NCI-H1436 treated with DMSO at 0.1 percent for 48 hours (cell line): ENCODE measurements at regions not wholly inside any gene's neighbourhood (a gene's known extent, or its start where the extent isn't known, plus 50 kb on each side); places are given as distances from the start of the nearest gene placed in this dataset.
A peak's percentile ranks its signal among the peaks of the same experiment; 100 is the strongest.

Experiments
- DNase-seq: peaks from one replicate; lab custom pipeline; 2025; lab: John Stamatoyannopoulos, UW

DNA sequence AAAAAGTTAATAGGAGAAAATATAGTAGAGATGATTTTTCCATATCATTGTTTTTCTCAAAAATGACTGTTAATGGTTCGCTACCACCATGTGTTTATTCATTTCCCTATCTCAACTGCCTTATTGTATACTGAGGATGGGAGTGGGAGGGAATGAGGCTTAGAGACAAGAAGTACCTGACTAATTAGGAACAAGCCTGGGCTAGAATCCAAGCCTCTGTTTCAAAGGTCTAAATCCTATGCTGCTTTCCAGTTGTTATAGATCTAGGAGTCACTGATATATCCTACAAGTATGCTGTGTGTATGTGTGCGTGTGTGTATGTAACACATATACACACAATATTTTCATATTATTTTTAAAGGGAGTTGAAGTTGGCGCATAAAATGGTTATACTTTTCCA is 465.9 kb downstream of the EPHA4 start:
- DNase-seq: no peak

DNA sequence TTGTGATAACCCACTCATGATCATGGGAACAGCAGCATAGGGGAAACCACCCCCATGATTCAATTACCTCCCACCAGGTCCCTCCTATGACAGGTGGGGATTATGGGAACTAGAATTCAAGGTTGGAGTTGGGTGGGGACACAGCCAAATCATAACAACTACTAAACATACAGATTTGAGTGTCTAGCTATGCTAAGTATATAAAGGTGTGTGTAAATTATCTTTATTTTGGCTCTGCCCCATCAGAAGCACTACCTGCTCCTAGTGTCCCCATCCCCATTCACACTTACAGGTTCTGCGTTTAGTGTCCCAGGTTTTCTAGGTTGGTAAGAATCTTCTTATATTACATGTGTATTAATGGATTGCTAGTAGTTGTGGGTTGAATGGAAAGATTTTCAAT is 464.7 kb downstream of the EPHA4 start:
- DNase-seq: no peak

DNA sequence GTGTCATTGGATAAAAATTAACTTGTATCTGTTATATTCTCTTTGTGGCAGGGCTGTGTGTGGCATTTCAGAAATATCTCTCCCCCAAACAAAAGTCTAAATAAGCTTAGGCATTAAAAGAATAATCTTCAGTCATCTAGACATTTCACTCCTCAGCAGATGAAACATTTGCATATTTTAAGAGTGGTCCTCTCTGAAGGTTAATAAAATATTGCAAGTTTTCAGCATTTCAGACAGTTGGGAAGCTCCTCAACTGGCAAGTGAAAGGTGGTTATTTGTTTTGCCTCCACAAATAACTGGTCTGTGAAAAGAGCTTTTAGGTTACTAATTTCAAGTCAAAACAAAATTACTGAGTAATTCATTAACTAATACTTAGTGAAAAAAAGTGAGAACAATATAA is 462.6 kb downstream of the EPHA4 start:
- DNase-seq: no peak

DNA sequence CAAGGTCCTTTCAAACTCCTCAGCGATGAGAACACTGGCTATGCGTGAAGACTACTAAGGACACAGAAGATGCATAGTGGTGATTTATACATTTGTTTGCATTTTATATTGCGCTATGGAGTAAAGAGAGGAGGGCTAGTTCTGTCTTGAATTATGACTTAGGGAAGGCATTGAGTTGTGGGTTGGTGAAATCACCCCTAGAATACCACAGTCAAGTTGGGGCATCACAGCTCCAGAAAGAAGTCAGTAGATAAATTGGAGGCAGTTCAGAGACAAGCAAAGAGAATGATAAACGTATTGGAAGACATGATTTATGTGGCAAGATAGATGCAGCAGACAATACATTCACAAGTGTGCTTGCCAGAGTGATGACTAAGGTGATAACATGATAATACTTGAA is 460.4 kb downstream of the EPHA4 start:
- no peak for DNase-seq

DNA sequence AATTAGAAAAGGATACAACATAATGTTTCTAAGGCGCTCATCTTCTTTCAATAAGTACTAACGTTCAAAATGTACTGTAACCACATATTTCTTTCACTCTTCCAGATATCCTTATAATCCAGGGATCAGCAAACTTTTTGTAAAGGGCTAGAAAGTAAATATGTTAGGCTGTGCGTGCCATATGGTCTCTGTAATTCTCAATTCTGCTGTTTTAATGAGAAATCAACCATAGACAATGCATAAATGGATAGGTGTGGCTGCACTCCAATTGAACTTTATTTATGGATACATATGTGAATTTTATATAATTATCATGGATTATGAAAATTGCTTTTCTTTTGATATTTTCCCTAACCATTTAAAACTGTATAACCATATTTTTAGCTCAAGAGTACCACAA is 459.4 kb downstream of the EPHA4 start:
- DNase-seq: no peak

DNA sequence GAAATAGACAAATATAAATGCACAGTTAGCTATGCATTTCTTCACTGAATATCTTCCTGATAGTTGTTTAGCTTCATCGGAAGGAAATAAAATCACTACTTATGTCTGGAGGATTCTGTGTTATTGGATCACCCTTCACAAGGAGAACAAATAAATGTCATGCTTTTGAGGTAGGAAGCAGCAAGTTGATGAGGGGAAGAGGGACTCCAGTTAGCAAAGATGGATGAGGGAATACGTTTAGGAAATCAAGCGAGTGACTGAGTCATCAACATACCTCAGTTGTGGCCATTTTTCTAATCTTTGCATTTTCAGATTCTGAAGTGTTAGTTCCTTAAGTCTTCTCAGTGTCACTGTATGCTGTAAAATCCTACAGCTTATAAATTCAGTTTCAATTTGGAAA is 456.2 kb downstream of the EPHA4 start:
- no peak for DNase-seq

DNA sequence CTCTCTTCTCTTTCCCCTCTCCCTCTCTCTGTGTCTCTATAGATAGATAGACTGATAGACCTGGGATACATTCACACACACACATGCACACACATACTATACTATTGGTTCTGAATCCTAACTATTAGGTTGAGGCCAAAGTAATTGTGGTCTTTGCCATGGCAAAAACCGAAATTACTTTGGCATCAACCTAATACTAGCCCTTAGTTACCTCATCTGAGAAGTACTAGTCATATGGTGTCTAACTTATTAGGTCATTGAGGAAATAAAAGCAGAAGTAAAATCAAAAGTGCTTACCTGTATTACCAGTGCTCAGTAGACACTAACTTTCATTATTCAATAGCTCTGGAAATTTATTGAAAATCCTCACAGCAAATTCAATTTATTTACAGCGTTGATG is 451.5 kb downstream of the EPHA4 start:
- DNase-seq: no peak

DNA sequence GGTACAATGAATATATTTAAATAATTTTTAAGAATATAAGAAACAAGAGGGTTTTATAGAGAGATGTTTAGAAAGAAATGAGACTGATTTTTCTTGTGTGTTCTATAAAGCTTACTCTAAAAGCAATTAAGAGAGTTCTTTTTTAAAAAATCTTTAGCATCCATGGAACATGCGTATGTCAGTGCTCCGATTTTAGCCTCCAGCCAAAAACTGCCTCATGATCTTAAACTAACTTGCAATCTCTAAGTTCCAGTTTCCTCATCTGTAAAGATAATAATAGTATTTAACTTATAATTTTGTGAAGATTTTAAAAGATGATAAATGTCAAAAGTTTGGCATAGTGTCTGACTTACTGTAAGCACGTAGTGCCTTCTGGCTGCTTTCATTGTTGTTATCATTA is 448.7 kb downstream of the EPHA4 start:
- DNase-seq: no peak

DNA sequence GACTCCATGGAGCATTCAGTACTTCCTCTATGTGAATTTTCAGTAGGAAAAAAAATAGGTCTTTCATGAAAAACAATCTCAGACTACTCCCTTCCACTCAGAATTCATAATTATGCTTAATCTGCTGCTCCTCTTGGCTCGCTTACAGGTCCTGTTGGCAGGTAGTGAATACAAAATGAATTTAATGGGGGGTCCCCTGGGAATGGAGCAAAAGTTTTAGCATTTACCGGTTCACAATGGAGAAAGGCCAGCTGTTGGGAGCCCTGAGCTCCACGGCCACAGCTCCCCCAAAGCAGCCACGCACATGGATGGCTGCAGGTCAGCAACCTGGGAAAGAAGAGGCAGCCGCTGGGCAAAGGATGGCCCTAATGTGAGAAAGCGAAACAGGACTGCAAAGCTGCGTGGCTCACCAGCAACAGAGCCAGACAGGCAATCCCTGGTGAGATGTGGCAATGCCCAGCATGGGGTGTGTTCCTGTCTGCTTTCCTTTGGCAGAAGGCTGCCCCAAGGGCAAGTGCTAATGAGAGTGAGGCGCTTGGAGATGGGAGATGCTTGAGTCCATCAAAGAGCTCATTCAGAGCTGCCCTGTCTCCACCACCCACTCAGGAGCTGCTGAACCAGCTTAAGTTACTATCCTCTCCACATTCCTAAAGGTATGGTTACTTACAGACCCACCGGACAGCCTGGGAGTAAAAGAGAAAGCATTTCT is 447.4 kb downstream of the EPHA4 start:
- DNase-seq: peak; percentile 69

DNA sequence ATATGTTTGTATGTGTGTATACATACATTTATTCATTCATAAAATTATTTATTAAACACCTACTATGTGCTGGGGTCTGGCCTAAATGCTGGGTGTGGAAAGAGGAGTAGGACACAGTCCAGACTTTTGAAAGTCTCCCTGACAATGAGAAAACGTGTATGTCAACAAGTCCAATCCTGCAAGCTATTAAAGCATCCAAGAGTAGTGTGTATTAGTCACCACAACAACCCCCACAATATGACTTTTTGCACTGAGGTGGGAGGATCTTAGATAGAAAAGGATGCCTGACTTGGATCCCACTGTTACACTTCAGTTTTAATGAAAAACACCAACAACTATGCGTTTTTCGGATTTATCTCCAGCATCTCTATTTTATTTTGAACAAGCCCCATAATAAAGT is 446.4 kb downstream of the EPHA4 start:
- DNase-seq: no peak

DNA sequence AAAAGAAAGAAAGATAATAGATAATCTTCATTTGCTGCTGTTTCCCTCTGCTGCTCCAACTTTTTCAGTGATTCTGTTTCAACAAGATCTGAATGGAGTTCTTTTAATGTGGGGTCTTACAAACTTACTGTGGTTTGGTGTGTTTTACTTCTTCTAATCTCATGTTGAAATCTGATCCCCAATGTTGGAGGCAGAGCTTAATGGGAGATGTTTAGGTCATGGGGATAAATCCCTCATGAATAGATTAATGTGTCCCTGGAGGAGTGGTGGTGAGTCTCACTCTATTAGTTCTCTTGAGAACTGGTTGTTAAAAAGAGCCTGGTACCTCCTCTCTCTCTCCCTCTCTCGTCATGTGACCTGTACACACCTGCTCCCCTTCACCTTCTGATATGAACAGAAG is 442.4 kb downstream of the EPHA4 start:
- DNase-seq: peak; percentile 24

DNA sequence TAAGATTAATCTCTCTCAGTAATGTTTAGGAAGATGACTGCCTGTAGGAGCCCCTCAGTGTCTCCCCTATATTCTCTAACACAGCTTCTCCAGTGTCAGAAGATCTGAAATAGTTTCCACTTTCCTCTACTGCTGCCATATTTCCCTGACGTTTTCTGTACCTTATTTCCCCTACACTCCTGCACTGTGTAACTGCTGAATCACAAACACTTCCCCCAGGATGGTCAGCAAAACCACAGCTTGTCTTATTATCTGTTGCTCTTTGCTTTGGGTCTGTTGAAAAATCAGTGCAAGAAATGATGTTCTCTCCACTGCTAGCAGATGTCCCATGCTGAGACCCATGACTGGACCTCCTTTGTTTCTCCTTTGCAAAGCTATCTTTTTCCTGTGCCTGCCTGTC is 441.7 kb downstream of the EPHA4 start:
- DNase-seq: no peak

DNA sequence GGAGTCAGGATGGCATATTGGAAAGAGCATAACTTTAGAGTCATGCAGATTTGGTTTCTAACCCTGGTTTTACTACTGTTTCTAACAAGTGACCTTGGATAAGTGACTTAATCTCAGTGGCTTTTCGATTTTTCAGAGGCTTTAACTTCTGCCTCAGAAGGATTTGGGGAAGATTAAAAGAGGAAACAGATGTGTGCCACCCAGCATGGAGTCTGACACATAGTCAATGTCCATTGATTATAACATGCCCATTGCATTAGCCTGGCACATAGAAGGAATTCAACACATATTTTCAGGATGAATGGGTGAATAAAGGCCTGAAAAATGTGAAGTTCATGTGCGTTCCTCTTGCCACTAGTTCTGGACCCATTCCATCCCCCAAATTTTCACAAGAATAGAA is 438.2 kb downstream of the EPHA4 start:
- DNase-seq: no peak

DNA sequence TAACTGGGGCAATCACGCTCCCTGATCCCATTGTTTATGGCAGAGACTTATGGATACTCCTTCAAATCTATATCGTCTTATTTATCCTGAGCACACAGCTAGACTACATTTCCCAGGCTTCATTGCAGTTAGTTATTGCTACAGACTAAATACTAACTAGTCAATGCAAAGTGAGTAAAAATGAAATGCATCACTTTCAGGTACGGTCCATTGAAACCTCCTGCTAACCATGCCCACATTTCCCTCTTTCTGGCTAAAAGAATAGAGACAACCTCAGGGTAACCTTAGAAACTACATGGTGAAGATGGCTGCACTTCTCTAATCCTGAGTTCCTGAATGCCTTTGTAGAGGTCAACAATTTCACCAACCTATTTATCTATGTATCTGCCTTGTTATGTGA is 437.4 kb downstream of the EPHA4 start:
- DNase-seq: no peak

DNA sequence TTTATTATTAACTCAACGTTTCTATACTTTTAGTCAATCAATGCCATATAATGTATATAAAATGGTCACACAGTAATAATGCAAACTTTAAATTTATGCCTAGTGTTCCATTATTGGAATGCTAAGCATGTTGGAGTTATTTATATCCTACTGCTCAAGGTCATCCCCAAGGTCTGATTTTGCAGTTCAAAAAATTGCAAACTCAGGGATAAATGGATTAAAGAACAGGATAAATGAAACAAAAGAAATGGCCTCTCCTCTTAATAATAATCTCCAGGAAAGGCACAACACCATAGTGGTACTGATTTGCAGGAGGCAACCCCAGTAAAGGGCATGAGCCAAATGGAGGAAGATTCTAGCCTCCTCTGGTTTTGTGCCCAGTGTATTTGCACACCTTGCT is 436.4 kb downstream of the EPHA4 start:
- DNase-seq: no peak

DNA sequence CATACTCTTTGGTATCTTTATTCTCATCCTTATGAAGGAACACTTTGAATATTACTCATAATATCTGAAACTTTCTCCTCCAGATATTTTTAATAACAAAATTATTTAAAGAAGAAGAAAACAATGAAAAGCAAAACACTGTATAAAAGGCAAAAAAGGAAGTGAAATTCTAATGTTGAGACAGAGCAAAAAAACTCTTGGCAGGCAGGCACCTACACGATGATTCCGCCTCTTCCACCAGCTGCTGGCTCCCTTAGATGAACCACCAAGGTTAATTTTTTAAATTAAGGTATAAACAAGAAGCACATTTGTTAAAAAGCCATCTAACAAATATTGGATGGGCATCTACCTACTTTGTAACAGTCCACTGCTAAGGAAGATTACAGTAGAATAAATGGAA is 434.7 kb downstream of the EPHA4 start:
- no peak for DNase-seq

DNA sequence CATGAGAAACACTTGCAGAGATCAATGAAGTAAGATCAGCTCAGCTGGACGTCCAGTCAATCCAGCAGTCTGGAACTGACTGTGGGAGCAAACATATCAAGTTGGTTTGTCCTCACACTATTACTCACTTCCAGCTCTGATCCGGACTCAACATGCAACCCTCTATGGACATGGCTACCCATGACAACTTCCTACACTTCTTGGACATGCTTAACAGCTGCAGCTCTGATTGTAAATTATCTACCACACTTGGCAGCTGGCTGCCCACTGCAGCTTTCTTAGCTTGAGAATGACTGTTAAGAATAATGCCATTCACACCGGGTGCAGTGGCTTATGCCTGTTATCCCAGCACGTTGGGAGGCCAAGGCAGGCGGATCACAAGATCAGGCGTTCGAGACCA is 429.8 kb downstream of the EPHA4 start:
- no peak for DNase-seq

DNA sequence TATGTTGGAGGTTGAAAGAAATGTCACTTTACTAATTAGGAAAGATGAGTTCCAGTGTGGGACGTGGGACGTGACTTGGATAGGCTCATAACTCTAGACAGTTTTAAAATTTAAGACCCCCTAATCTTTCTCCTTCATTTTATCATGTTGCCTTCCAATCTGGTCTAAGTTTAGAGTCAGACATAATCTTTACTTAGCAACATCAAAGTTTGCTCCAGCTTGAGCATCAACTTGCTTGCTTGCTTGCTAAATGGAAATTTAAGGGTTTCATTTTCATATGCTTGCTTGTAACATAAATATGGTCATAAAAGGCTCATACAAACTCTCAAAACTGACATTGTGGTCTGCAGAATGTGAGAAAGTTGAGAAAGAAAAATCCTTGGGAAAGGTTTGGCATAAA is 428.9 kb downstream of the EPHA4 start:
- no peak for DNase-seq

DNA sequence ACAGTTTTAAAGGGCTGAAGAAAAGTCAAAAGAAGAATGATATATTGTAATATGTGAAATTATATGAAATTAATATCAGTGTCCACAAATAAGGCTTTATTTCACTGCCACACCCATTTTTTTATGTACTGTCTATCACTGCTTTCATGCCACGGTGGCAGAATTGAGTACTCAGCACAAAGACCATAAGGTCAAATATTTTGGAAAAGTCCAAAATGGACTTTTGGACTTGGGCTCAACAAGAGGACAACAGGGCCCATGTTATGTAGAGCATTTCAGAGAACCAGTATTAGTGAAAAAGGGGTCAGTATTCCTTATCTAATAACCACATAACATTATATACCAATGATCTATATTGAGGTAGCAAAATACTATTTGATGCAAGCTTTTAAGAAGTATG is 427.2 kb downstream of the EPHA4 start:
- DNase-seq: no peak

DNA sequence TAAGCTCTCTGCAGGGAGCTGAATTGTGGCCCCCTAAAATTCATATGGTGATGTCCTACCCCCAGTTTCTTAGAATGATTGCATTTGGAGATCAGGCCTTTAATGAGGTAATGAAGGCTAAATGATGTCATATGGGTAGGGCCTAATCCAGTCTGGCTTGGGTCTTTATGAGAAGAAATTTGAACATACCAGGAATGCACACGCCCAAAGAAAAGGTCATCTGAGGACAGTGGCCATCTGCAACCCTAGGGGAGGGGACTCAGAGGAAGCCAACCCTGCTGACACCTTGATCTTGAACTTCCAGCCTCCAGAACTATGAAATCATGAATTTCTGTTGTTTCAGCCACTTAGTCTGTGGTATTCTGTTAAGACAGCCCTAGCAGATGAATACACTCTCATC is 426.7 kb downstream of the EPHA4 start:
- no peak for DNase-seq

DNA sequence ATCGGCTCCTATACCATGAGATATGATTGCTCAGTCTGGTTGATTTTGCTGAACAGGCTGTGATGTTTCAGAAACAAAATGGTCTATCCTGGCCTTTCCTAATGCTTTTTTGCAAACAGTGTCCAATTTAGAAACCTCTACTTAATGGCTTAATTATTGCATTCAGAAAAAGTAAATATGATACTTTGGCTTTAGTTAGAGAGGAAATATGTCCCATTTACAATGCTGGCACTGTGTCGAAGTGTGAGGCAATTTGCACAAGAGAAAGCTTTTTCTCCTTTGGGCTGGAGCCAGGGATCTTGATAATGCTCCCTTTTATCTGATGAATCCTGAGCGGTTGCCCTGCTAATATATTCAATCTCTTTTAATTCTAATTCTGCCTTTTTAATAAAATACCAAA is 418.9 kb downstream of the EPHA4 start:
- DNase-seq: peak; percentile 78

DNA sequence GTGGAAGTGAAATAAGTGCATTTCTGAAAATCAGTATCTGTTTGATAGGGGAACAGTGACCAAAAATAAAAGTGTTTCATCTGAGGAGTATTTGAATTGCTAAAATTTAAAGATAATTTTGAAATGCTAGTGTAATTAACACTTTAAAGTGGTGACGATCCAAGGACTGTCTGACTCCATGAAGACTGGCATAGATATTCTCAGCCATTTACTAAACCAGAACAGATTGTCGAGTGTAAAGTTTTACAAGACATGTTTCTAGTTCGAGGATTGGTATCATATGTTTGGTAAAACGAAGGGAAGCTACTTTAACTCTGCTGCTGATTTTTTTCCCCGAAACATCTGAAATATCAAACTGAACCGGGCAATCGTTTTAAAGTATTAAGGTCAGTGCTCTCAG is 417.9 kb downstream of the EPHA4 start:
- no peak for DNase-seq

DNA sequence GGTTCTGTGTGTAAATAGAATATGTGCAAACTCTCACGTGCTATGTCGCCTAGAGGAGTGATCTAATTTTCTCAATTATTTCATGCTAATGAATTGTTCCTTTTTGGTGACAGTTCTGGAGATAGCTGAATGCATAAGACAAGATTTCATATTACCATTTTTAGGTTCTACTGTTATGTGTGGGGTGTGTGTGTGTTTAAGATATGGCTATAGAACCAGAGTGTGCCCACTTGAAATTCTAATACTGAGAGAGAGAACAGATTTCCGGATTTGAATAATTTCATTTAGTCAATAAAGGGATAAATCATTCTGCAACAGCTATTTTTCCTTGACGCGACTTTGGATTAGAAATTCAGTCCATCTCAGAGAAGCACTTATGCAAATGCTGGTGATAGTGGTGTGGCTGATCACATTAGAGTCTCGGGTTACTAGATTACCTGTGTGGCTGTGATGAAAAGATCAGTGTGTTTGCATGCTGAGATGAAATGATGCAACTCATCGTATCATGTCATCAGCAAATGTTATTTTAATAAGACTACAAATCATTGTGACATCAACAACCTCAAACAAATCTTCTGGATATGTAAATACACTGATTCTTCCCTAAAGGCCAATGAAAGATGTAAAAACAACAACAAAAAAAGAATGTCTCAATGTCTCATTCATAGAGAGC is 415.9 kb downstream of the EPHA4 start:
- DNase-seq: peak; percentile 84

DNA sequence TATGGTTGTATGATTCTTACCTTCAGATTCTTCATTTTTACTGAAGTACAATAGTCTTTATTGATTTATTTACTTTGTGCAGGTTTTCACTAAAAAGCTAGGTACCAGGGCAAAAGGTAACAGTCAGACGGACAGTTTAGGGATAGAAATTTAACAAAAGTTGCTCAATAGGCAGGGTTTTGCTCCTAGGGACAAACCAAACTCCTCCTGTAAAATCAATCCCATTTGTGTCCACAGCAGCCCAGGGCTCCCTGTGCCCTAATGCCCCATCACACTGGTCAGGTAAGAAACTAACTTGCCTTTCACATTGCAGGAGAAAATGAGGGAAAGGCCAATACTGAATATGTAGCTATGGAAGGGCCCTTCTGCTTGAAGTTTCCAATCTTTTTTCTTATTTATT is 410.9 kb downstream of the EPHA4 start:
- no peak for DNase-seq
